GM13977 (cell line): ENCODE measurements at regions not wholly inside any gene's neighbourhood (a gene's known extent, or its start where the extent isn't known, plus 50 kb on each side); places are given as distances from the start of the nearest gene placed in this dataset.

Experiments used
- DNase-seq: peaks from one replicate; pipeline ENCODE4 v3.0.0; 2012; ENCODE audit warnings: low spot score
- in situ Hi-C: fragments of 300-500 bp; cut with MboI; formaldehyde crosslinking; loops from one replicate; pipeline ENCODE4 v1.12.0; 2022; ENCODE audit warnings: low sequenced_read_pairs, low pct_unique_long_range_greater_than_20kb, mixed read lengths, inconsistent platforms; ENCODE audit not compliant: unreplicated experiment
- TF ChIP-seq, protein P1 (sequence below): IDR thresholded peaks from 2 replicates; pipeline ENCODE4 v1.5.1; 2012; ENCODE audit warnings: mild to moderate bottlenecking, control low read depth; ENCODE audit not compliant: insufficient read depth; ENCODE audit errors: extremely low read depth, missing control alignments

DNA sequence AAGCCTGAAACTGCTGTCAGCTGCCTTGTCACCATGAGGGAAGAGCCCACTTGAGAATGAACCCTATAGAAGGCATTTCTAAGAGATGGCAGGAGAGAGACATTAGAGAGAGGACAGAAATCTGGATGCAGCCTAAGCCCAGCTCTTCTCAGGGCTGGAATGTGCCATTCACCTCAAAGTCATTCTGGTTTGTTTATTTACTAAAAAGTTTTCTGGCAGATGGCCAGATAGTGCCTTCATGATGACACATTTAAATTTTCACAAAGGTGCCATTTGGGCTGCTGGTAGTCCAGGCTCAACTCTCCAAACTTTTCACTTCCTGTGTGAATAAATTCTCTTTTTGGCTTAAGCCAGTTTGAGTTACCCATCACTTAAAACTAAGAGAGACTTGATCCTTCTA, 144.6 kb upstream of the ZNF366 start:
- no peak for DNase-seq

DNA sequence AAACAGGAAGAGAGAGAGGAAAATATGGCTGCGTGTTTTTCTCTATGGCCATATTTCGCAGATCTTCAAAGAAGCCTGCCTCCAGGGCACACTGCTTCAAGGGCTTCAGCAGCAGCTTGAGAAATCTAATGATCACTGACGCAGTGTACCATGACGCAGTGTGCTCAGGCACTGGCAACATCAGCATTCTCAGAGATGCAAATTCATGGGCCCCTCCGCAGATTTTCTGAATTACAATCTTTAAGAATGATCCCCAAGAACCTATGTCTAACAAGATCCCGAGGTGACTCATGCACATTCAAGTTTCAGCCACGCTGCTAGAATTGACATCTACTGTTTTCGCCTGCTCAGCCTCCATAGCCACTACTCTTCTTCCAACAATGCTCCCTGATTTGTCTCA, 143.9 kb upstream of the ZNF366 start:
- no peak for DNase-seq
- in situ Hi-C loops = no loop called here
- TF ChIP-seq, protein P1, sequence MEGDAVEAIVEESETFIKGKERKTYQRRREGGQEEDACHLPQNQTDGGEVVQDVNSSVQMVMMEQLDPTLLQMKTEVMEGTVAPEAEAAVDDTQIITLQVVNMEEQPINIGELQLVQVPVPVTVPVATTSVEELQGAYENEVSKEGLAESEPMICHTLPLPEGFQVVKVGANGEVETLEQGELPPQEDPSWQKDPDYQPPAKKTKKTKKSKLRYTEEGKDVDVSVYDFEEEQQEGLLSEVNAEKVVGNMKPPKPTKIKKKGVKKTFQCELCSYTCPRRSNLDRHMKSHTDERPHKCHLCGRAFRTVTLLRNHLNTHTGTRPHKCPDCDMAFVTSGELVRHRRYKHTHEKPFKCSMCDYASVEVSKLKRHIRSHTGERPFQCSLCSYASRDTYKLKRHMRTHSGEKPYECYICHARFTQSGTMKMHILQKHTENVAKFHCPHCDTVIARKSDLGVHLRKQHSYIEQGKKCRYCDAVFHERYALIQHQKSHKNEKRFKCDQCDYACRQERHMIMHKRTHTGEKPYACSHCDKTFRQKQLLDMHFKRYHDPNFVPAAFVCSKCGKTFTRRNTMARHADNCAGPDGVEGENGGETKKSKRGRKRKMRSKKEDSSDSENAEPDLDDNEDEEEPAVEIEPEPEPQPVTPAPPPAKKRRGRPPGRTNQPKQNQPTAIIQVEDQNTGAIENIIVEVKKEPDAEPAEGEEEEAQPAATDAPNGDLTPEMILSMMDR = no peak

More for the DNA sequence above, 144.6 kb upstream of the ZNF366 start:
- TF ChIP-seq, protein P1 = no peak
- in situ Hi-C loops = no loop called here

GRCh38 chr5:72649449-72649848, 142.2 kb upstream of the ZNF366 start:
- TF ChIP-seq, protein P1 = no peak
- no peak for DNase-seq
- in situ Hi-C loops = no loop called here

DNA sequence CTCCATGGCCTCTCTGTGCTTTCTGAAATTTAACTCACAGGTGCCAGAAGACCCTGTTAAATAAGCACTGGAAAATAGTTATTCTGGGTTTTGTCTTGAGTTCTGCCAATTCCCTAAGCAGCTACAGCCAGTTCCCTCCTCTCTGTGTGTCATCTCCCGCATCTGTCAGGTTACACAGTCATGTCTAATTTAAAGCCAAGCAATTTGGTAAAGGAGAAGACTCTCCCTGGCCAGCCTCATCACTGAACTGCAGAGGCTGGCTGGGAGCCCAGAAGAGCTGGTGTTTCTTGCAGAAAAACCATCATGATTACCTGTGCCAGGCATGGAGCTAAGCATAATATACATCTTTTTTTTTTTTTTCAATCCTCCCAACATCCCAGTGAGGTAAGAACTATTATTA, 141.3 kb upstream of the ZNF366 start:
- in situ Hi-C loops = no loop called here
- TF ChIP-seq, protein P1 = no peak
- no peak for DNase-seq

GRCh38 chr5:72647806-72648205, 140.6 kb upstream of the ZNF366 start:
- no peak for DNase-seq
- TF ChIP-seq, protein P1 = no peak
- in situ Hi-C loops = no loop called here

DNA sequence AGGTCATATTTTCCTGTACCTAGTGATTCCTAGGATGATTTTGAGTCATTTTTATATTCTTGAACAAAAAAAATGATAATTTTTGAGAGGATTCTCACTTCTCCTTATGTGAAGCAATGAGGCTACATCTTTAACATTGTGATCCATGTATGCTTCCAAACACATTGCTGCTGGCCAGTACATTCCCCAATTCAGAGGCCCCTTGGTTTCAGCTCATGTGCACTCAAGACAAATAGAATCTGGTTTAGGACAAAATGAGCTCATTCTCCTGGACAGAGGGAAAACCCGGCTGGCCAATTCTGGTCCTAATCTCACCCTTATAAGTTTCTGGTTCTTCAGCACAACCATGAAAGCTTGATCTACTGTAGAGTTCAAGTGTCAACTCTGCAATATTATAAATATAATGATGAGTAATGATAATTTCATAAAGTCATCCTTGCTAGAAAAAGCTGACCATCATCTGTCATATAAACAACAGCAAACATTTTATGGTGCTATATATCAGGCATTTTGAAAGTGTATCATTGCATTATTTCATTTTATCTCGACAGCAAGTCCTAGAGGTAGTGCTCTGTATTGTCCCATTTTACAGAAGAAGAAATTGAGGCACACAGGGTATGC, 139.1 kb upstream of the ZNF366 start:
- TF ChIP-seq, protein P1 = no peak
- in situ Hi-C loops = no loop called here
- DNase-seq = no peak
